Stomach (tissue), 4 donors: ENCODE measurements at regions not wholly inside any gene's neighbourhood (a gene's known extent, or its start where the extent isn't known, plus 50 kb on each side); places are given as distances from the start of the nearest gene placed in this dataset.

Experiments used
- EP300 ChIP-seq: sonication (generic); formaldehyde crosslinking; IDR thresholded peaks from one replicate; pipeline ENCODE4 v1.6.1; 2017; ENCODE audit warnings: antibody characterized with exemption
- POLR2A ChIP-seq, 4 donors: fragments of 450-650 bp; IDR thresholded peaks; one replicate each; pipeline ENCODE4 v1.6.1; 2016; ENCODE audit warnings: antibody characterized with exemption in 4 of 4, control low read depth in 2 of 4, mild to moderate bottlenecking in 1 of 4, moderate library complexity in 1 of 4
- POLR2AphosphoS5 ChIP-seq, 3 donors: sonication (generic); formaldehyde crosslinking; IDR thresholded peaks; one replicate each; pipeline ENCODE4 v1.6.1; 2016; ENCODE audit warnings: antibody characterized with exemption in 3 of 3
- TF ChIP-seq, protein P1 (sequence below), 7 experiments: fragments of 450-650 bp in 4 of 7; fragments of 200-600 bp in 3 of 7; sonication (generic) in 3 of 7; IDR thresholded peaks; one replicate each; pipeline ENCODE4 v1.5.1; 2016 to 2019; ENCODE audit warnings: antibody characterized with exemption in 7 of 7, control low read depth in 2 of 7, mild to moderate bottlenecking in 1 of 7

DNA sequence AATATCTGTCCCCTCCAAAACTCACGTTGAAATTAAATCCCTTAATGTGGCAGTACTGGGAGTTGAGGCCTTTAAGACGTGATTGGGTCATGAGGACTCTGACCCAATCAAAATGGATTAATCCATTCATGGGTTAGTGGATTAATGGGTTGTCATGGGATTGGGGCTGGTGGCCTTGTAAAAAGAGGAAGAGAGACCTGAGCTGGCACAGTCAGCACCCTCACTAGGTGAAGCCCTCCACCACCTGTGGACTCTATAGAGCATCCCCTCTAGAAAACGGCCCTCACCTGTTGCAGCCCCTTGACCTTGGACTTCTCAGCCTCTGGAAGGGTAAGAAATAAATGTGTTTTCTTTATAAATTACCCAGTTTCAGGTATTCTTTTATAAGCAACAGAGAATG is 53.0 kb downstream of the SPRING1 start:
- TF ChIP-seq EP300 (no peak), POLR2A (IDR thresholded peaks at IDR 0.05) (no peak), POLR2AphosphoS5 (IDR thresholded peaks at IDR 0.05) (no peak)
- TF ChIP-seq, protein P1, sequence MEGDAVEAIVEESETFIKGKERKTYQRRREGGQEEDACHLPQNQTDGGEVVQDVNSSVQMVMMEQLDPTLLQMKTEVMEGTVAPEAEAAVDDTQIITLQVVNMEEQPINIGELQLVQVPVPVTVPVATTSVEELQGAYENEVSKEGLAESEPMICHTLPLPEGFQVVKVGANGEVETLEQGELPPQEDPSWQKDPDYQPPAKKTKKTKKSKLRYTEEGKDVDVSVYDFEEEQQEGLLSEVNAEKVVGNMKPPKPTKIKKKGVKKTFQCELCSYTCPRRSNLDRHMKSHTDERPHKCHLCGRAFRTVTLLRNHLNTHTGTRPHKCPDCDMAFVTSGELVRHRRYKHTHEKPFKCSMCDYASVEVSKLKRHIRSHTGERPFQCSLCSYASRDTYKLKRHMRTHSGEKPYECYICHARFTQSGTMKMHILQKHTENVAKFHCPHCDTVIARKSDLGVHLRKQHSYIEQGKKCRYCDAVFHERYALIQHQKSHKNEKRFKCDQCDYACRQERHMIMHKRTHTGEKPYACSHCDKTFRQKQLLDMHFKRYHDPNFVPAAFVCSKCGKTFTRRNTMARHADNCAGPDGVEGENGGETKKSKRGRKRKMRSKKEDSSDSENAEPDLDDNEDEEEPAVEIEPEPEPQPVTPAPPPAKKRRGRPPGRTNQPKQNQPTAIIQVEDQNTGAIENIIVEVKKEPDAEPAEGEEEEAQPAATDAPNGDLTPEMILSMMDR (IDR thresholded peaks at IDR 0.05): no peak
